BLaER1 treated with 17β-estradiol and CSF1 and Interleukin-3, amounts not matched to agents 10 nM and 100 nM (cell line): ENCODE measurements at regions not wholly inside any gene's neighbourhood (a gene's known extent, or its start where the extent isn't known, plus 50 kb on each side); places are given as distances from the start of the nearest gene placed in this dataset.

Source experiments
- H3K27ac ChIP-seq, 11 experiments: shearing (Covaris generic); formaldehyde crosslinking; 2 replicates each; pipeline ENCODE4 v1.8.1; 2022
- H3K27me3 ChIP-seq, 11 experiments: shearing (Covaris generic); formaldehyde crosslinking; 2 replicates each; pipeline ENCODE4 v1.8.1; 2022
- H3K36me3 ChIP-seq, 11 experiments: shearing (Covaris generic); formaldehyde crosslinking; 2 replicates each; pipeline ENCODE4 v1.8.1; 2022
- H3K4me1 ChIP-seq, 10 experiments: shearing (Covaris generic); formaldehyde crosslinking; 2 replicates each; pipeline ENCODE4 v1.8.1; 2022
- H3K4me2 ChIP-seq, 11 experiments: shearing (Covaris generic); formaldehyde crosslinking; 2 replicates each; pipeline ENCODE4 v1.8.1; 2022
- H3K4me3 ChIP-seq, 10 experiments: shearing (Covaris generic); formaldehyde crosslinking; 2 replicates each; pipeline ENCODE4 v1.8.1; 2022
- H3K9ac ChIP-seq, 11 experiments: shearing (Covaris generic); formaldehyde crosslinking; 2 replicates each; pipeline ENCODE4 v1.8.1; 2022
- H3K9me3 ChIP-seq, 11 experiments: shearing (Covaris generic); formaldehyde crosslinking; replicated peaks in 1 of 11; 2 replicates each; pipeline ENCODE4 v1.8.1; 2022
- H4K20me1 ChIP-seq, 11 experiments: shearing (Covaris generic); formaldehyde crosslinking; 2 replicates each; pipeline ENCODE4 v1.8.1; 2022
- Cebpa-rat ChIP-seq, 11 experiments: shearing (Covaris generic); IDR thresholded peaks; 2 replicates each; pipeline ENCODE4 v1.8.1; 2022

GRCh38 chr4:57905965-57906364 is 795.8 kb upstream of the IGFBP7 start:
- H4K20me1 ChIP-seq, result no peaks in the 10 kb centered on the region
- no peaks in the 10 kb centered on the region for H3K9me3 ChIP-seq
- H3K4me1 ChIP-seq, result 0 out of 20 replicates have a peak, but pooled peaks cover 0 to under 1% (median 0%) of the 10 kb centered on the region in 10 experiments
- no peaks in the 10 kb centered on the region for H3K36me3 ChIP-seq
- H3K27ac ChIP-seq, result no peak overlapping the region
- no peak overlapping the region for H3K4me2 ChIP-seq
- no peak for TF ChIP-seq Cebpa-rat (IDR thresholded peaks at IDR 0.05)
- H3K4me3 ChIP-seq, result no peak overlapping the region
- H3K27me3 ChIP-seq, result no peaks in the 10 kb centered on the region
- no peak overlapping the region for H3K9ac ChIP-seq

GRCh38 chr4:57877047-57877458 is 766.9 kb upstream of the IGFBP7 start:
- H3K4me3 ChIP-seq, result no peak overlapping the region
- no peak for TF ChIP-seq Cebpa-rat (IDR thresholded peaks at IDR 0.05)
- no peak overlapping the region for H3K9ac ChIP-seq
- no peaks in the 10 kb centered on the region for H3K4me1 ChIP-seq
- no peaks in the 10 kb centered on the region for H3K36me3 ChIP-seq
- no peak overlapping the region for H3K27ac ChIP-seq
- H3K27me3 ChIP-seq, result no peaks in the 10 kb centered on the region
- no peaks in the 10 kb centered on the region for H4K20me1 ChIP-seq
- H3K4me2 ChIP-seq, result no peak overlapping the region
- H3K9me3 ChIP-seq, result no peaks in the 10 kb centered on the region

- Histone ChIP-seq H4K20me1 (no peaks in the 10 kb centered on the region), H3K27ac (no peak overlapping the region), H3K9ac (no peak overlapping the region), H3K4me3 (no peak overlapping the region), H3K4me2 (no peak overlapping the region), H3K4me1 (no peaks in the 10 kb centered on the region), H3K36me3 (no peaks in the 10 kb centered on the region), H3K27me3 (no peaks in the 10 kb centered on the region), H3K9me3 (no peaks in the 10 kb centered on the region)
- no peak for TF ChIP-seq Cebpa-rat (IDR thresholded peaks at IDR 0.05)
Observed at GRCh38 chr4:57875829-57876392, 765.7 kb upstream of the IGFBP7 start.

- Histone ChIP-seq H3K9ac (no peak overlapping the region), H3K4me3 (no peak overlapping the region), H4K20me1 (no peaks in the 10 kb centered on the region), H3K4me2 (peak overlapping the region in 3 of 11 experiments; percentile 2 to 4 (median 2); a peak in 2 of 22 replicates), H3K36me3 (no peaks in the 10 kb centered on the region), H3K9me3 (no peaks in the 10 kb centered on the region), H3K27ac (no peak overlapping the region), H3K4me1 (peaks cover 0 to 19% (median 8%) of the 10 kb centered on the region in 10 experiments; a peak in 11 of 20 replicates), H3K27me3 (no peaks in the 10 kb centered on the region)
- no peak for TF ChIP-seq Cebpa-rat (IDR thresholded peaks at IDR 0.05)
Observed at GRCh38 chr4:57866468-57867171, 756.4 kb upstream of the IGFBP7 start.

- no peak overlapping the region for H3K4me3 ChIP-seq
- no peak overlapping the region for H3K27ac ChIP-seq
- no peak for TF ChIP-seq Cebpa-rat (IDR thresholded peaks at IDR 0.05)
- no peaks in the 10 kb centered on the region for H3K36me3 ChIP-seq
- no peaks in the 10 kb centered on the region for H3K27me3 ChIP-seq
- no peaks in the 10 kb centered on the region for H3K9me3 ChIP-seq
- H3K9ac ChIP-seq, result no peak overlapping the region
- H4K20me1 ChIP-seq, result no peaks in the 10 kb centered on the region
- H3K4me2 ChIP-seq, result peak overlapping the region in 9 of 11 experiments; percentile 2 to 33 (median 25); a peak in 11 of 22 replicates
- peaks cover 0 to 19% (median 8%) of the 10 kb centered on the region in 10 experiments; a peak in 11 of 20 replicates for H3K4me1 ChIP-seq
Observed at GRCh38 chr4:57865264-57865663, 755.1 kb upstream of the IGFBP7 start.

GRCh38 chr4:57854748-57855147 is 744.6 kb upstream of the IGFBP7 start:
- H3K4me1 ChIP-seq, result peaks cover 0 to 18% (median 13%) of the 10 kb centered on the region in 10 experiments; a peak in 16 of 20 replicates
- no peaks in the 10 kb centered on the region for H3K27me3 ChIP-seq
- no peaks in the 10 kb centered on the region for H4K20me1 ChIP-seq
- peak overlapping the region in 9 of 11 experiments; percentile 1 to 53 (median 23); a peak in 9 of 22 replicates for H3K9ac ChIP-seq
- peak overlapping the region in 8 of 10 experiments; percentile 2 to 54 (median 28); a peak in 7 of 20 replicates for H3K4me3 ChIP-seq
- H3K4me2 ChIP-seq, result peak overlapping the region; percentile 45 to 86 (median 69)
- H3K36me3 ChIP-seq, result no peaks in the 10 kb centered on the region
- peaks cover 0 to 4% (median 0%) of the 10 kb centered on the region in 11 experiments; a peak in 3 of 22 replicates for H3K9me3 ChIP-seq
- no peak for TF ChIP-seq Cebpa-rat (IDR thresholded peaks at IDR 0.05)
- peak overlapping the region in 9 of 11 experiments; percentile 1 to 65 (median 47); a peak in 17 of 22 replicates for H3K27ac ChIP-seq

- H3K9ac ChIP-seq, result no peak overlapping the region
- peaks cover 0 to 15% (median 12%) of the 10 kb centered on the region in 10 experiments; a peak in 16 of 20 replicates for H3K4me1 ChIP-seq
- H4K20me1 ChIP-seq, result no peaks in the 10 kb centered on the region
- no peaks in the 10 kb centered on the region for H3K27me3 ChIP-seq
- peaks cover 0 to 4% (median 0%) of the 10 kb centered on the region in 11 experiments; a peak in 3 of 22 replicates for H3K9me3 ChIP-seq
- TF ChIP-seq Cebpa-rat (IDR thresholded peaks at IDR 0.05), result no peak
- H3K4me2 ChIP-seq, result no peak overlapping the region
- H3K27ac ChIP-seq, result no peak overlapping the region
- no peak overlapping the region for H3K4me3 ChIP-seq
- H3K36me3 ChIP-seq, result no peaks in the 10 kb centered on the region
Observed at GRCh38 chr4:57850141-57850540, 740.0 kb upstream of the IGFBP7 start.

GRCh38 chr4:57832083-57832482 is 721.9 kb upstream of the IGFBP7 start:
- no peak for TF ChIP-seq Cebpa-rat (IDR thresholded peaks at IDR 0.05)
- Histone ChIP-seq H3K27me3 (no peaks in the 10 kb centered on the region), H3K36me3 (no peaks in the 10 kb centered on the region), H3K9ac (no peak overlapping the region), H3K4me3 (no peak overlapping the region), H4K20me1 (no peaks in the 10 kb centered on the region), H3K4me2 (no peak overlapping the region), H3K9me3 (no peaks in the 10 kb centered on the region), H3K27ac (no peak overlapping the region), H3K4me1 (peaks cover 0 to 14% (median 0%) of the 10 kb centered on the region in 10 experiments; a peak in 4 of 20 replicates)

GRCh38 chr4:57789666-57790065 is 679.5 kb upstream of the IGFBP7 start:
- no peaks in the 10 kb centered on the region for H3K9me3 ChIP-seq
- no peaks in the 10 kb centered on the region for H3K27me3 ChIP-seq
- TF ChIP-seq Cebpa-rat (IDR thresholded peaks at IDR 0.05), result no peak
- no peak overlapping the region for H3K4me2 ChIP-seq
- no peaks in the 10 kb centered on the region for H3K4me1 ChIP-seq
- H3K27ac ChIP-seq, result no peak overlapping the region
- no peaks in the 10 kb centered on the region for H3K36me3 ChIP-seq
- no peak overlapping the region for H3K9ac ChIP-seq
- H3K4me3 ChIP-seq, result no peak overlapping the region
- no peaks in the 10 kb centered on the region for H4K20me1 ChIP-seq
